PC-9 (cell line): ENCODE measurements at regions not wholly inside any gene's neighbourhood (a gene's known extent, or its start where the extent isn't known, plus 50 kb on each side); places are given as distances from the start of the nearest gene placed in this dataset.

Experiments
- EZH2 ChIP-seq: fragments of 200-600 bp; sonication (generic); IDR thresholded peaks from 2 replicates; pipeline ENCODE4 v1.8.0; 2017; ENCODE audit warnings: antibody characterized with exemption, low read depth
- TF ChIP-seq, protein P1 (sequence below): fragments of 200-600 bp; sonication (generic); conservative IDR thresholded peaks from 2 replicates; pipeline ENCODE4 v1.6.1; 2017; ENCODE audit warnings: mixed run types, antibody characterized with exemption, mild to moderate bottlenecking, moderate library complexity

DNA sequence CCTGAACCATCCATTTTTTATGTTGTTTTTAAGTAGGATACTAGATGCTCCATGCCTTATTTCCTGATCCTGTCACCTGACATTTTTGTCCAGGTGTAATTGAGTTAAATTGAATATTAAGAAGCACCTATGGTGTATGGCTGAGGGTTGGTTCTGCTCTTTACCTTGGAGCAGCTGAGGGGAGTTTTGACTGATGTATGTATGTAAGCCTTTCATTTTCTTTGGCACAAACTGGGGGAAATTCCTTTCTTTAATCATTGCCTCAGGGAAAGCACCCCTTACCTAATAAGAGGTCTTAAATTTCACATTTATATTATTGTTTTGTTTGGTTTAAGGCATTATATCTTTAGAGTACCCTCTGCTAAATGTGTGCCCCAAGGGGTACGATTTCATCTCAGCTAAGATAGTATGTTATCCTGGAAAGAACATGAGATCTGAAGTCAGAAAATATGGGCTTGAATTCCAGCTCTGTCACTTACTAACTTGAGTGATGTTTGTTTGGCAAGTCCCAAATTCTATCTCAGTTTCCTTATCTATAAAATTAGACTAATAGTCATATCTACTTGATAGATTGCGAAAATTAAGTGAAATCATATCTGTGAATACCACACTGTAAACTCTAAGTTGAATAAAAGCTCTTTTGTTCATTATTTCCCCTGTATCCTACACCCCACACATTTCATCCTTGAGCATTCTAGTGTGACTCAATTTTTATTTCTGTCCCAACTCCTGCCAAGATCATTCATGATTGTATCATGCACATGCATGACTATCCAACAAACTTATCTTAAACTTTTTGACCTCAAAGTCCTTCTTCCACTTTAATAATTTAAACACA lies 57.7 kb upstream of the NUF2 start:
- TF ChIP-seq, protein P1, sequence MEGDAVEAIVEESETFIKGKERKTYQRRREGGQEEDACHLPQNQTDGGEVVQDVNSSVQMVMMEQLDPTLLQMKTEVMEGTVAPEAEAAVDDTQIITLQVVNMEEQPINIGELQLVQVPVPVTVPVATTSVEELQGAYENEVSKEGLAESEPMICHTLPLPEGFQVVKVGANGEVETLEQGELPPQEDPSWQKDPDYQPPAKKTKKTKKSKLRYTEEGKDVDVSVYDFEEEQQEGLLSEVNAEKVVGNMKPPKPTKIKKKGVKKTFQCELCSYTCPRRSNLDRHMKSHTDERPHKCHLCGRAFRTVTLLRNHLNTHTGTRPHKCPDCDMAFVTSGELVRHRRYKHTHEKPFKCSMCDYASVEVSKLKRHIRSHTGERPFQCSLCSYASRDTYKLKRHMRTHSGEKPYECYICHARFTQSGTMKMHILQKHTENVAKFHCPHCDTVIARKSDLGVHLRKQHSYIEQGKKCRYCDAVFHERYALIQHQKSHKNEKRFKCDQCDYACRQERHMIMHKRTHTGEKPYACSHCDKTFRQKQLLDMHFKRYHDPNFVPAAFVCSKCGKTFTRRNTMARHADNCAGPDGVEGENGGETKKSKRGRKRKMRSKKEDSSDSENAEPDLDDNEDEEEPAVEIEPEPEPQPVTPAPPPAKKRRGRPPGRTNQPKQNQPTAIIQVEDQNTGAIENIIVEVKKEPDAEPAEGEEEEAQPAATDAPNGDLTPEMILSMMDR, result no peak
- TF ChIP-seq EZH2, result no peak
